ENCODE measurements at regions not wholly inside any gene's neighbourhood (a gene's known extent, or its start where the extent isn't known, plus 50 kb on each side); places are given as distances from the start of the nearest gene placed in this dataset.

- H3K36me3 Mint-ChIP-seq (ENCODE audit: low read depth), result no peaks in the 10 kb centered on the region
- no peak overlapping the region for H3K27ac Mint-ChIP-seq
- no peak for DNase-seq
- Histone ChIP-seq H3K27ac (ENCODE audit: low read depth, low read length) (no peak overlapping the region), H3K4me1 (ENCODE audit: control insufficient read depth, insufficient read depth, low read length) (no peaks in the 10 kb centered on the region), H3K4me3 (ENCODE audit: low read length) (no peak overlapping the region), H3K27me3 (ENCODE audit: control insufficient read depth, insufficient read depth, low read length, poor library complexity, severe bottlenecking) (no peaks in the 10 kb centered on the region), H3K36me3 (ENCODE audit: control insufficient read depth, insufficient read depth, low read length) (no peaks in the 10 kb centered on the region), H3K9me3 (ENCODE audit: control insufficient read depth, low read length) (peaks cover 7% of the 10 kb centered on the region), H3K9ac (ENCODE audit: extremely low read depth, low read length, poor library complexity, severe bottlenecking) (no peak overlapping the region)
- WGBS, 2 experiments (ENCODE audit: insufficient coverage in 1 of 2, insufficient read length in 1 of 2), result 98% methylated on average over 1 of the region's 2 CpGs; no CpG with 5 or more reads in 1 of the 2 experiments
- H3K4me3 Mint-ChIP-seq, result no peak overlapping the region
- no peaks in the 10 kb centered on the region for H3K27me3 Mint-ChIP-seq (ENCODE audit: insufficient read depth)
- H3K9me3 Mint-ChIP-seq, result peaks cover 4% of the 10 kb centered on the region
- H3K4me1 Mint-ChIP-seq, result peaks cover 10% of the 10 kb centered on the region
- TF ChIP-seq CTCF (conservative IDR thresholded peaks at IDR 0.05), result no peak
Measured at GRCh38 chr3:165619069-165619468, 218.2 kb downstream of the BCHE start.

DNA sequence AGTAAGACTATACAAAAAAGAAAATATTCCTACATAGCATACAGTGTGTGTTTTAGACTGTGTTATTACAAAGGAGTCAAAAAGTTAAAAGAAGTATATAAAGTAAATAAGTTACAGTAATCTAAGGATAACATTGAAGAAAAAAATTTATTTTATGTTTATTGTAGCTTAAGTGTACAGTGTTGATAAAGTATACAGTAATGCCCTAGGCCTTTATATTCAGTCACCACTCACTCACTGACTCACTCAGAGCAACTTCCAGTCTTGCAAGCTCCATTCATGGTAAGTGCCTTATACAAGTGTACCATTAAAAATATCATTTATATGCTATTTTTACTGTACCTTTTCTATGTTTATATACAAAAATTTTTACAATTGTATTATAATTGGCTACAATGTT lies 220.1 kb downstream of the BCHE start:
- Histone ChIP-seq H3K9me3 (ENCODE audit: control insufficient read depth, low read length) (peaks cover 6% of the 10 kb centered on the region), H3K27me3 (ENCODE audit: control insufficient read depth, insufficient read depth, low read length, poor library complexity, severe bottlenecking) (no peaks in the 10 kb centered on the region), H3K9ac (ENCODE audit: extremely low read depth, low read length, poor library complexity, severe bottlenecking) (no peak overlapping the region), H3K36me3 (ENCODE audit: control insufficient read depth, insufficient read depth, low read length) (no peaks in the 10 kb centered on the region), H3K27ac (ENCODE audit: low read depth, low read length) (no peak overlapping the region), H3K4me3 (ENCODE audit: low read length) (no peak overlapping the region), H3K4me1 (ENCODE audit: control insufficient read depth, insufficient read depth, low read length) (no peaks in the 10 kb centered on the region)
- peaks cover 10% of the 10 kb centered on the region for H3K4me1 Mint-ChIP-seq
- H3K36me3 Mint-ChIP-seq (ENCODE audit: low read depth), result no peaks in the 10 kb centered on the region
- no peak for TF ChIP-seq CTCF (conservative IDR thresholded peaks at IDR 0.05)
- no peak for DNase-seq
- H3K9me3 Mint-ChIP-seq, result no peaks in the 10 kb centered on the region
- no peak overlapping the region for H3K27ac Mint-ChIP-seq
- H3K27me3 Mint-ChIP-seq (ENCODE audit: insufficient read depth), result no peaks in the 10 kb centered on the region
- H3K4me3 Mint-ChIP-seq, result no peak overlapping the region

GRCh38 chr3:165614337-165614736 lies 222.9 kb downstream of the BCHE start:
- no peak for TF ChIP-seq CTCF (conservative IDR thresholded peaks at IDR 0.05)
- H3K27ac Mint-ChIP-seq, result no peak overlapping the region
- no peak overlapping the region for H3K4me3 Mint-ChIP-seq

More at GRCh38 chr3:165614337-165614736, 222.9 kb downstream of the BCHE start:
- Mint-ChIP-seq H3K4me1 (peaks cover 5% of the 10 kb centered on the region), H3K9me3 (no peaks in the 10 kb centered on the region), H3K36me3 (ENCODE audit: low read depth) (no peaks in the 10 kb centered on the region), H3K27me3 (ENCODE audit: insufficient read depth) (no peaks in the 10 kb centered on the region)
- no peak for DNase-seq
- 100% methylated on average over 1 of the region's 1 CpG for WGBS, 2 experiments (ENCODE audit: insufficient coverage in 1 of 2, insufficient read length in 1 of 2)
- Histone ChIP-seq H3K4me3 (ENCODE audit: low read length) (no peak overlapping the region), H3K9ac (ENCODE audit: extremely low read depth, low read length, poor library complexity, severe bottlenecking) (no peak overlapping the region), H3K9me3 (ENCODE audit: control insufficient read depth, low read length) (no peaks in the 10 kb centered on the region), H3K36me3 (ENCODE audit: control insufficient read depth, insufficient read depth, low read length) (no peaks in the 10 kb centered on the region), H3K4me1 (ENCODE audit: control insufficient read depth, insufficient read depth, low read length) (no peaks in the 10 kb centered on the region), H3K27ac (ENCODE audit: low read depth, low read length) (no peak overlapping the region), H3K27me3 (ENCODE audit: control insufficient read depth, insufficient read depth, low read length, poor library complexity, severe bottlenecking) (no peaks in the 10 kb centered on the region)
